ENCODE measurements at regions not wholly inside any gene's neighbourhood (a gene's known extent, or its start where the extent isn't known, plus 50 kb on each side); places are given as distances from the start of the nearest gene placed in this dataset.

DNA sequence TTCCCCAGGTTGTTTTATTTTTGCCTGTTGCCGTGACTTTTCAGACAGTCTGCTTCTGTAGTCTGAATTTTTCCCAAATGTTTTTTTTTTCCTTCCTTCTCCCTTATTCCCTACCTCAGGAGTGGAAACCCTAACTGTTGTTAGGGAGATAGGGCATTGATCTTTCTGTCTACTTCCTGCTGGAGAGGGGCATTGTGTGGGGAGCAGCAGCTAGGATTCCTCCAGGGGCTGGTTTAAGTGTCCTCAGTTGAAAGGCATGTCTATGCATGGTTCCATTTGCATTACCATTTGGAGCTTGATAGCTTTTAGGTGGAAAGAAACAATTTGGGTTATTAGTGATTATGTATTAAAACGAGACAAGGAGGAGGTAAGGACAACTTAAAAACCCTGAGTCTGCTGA is 383.9 kb downstream of the DCAF12L2 start:
- H3K27ac Mint-ChIP-seq (ENCODE audit: unreplicated experiment) = no peak overlapping the region
- intact Hi-C loops (cut with micrococcal nuclease; ENCODE audit: unreplicated experiment) = no loop called here
- H3K36me3 Mint-ChIP-seq (ENCODE audit: insufficient read depth, unreplicated experiment) = no peaks in the 10 kb centered on the region
- CTCF ChIA-PET = no interaction called here
- H3K4me3 Mint-ChIP-seq (ENCODE audit: low read depth, unreplicated experiment) = no peak overlapping the region
- H3K4me1 Mint-ChIP-seq (ENCODE audit: low read depth, unreplicated experiment) = no peaks in the 10 kb centered on the region
- no peak for DNase-seq
- no TSS peak for BruUV-seq (replicated peaks)
- TF ChIP-seq, protein P1, sequence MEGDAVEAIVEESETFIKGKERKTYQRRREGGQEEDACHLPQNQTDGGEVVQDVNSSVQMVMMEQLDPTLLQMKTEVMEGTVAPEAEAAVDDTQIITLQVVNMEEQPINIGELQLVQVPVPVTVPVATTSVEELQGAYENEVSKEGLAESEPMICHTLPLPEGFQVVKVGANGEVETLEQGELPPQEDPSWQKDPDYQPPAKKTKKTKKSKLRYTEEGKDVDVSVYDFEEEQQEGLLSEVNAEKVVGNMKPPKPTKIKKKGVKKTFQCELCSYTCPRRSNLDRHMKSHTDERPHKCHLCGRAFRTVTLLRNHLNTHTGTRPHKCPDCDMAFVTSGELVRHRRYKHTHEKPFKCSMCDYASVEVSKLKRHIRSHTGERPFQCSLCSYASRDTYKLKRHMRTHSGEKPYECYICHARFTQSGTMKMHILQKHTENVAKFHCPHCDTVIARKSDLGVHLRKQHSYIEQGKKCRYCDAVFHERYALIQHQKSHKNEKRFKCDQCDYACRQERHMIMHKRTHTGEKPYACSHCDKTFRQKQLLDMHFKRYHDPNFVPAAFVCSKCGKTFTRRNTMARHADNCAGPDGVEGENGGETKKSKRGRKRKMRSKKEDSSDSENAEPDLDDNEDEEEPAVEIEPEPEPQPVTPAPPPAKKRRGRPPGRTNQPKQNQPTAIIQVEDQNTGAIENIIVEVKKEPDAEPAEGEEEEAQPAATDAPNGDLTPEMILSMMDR (IDR thresholded peaks at IDR 0.05; ENCODE audit: unreplicated experiment) = no peak
- H3K9me3 Mint-ChIP-seq (ENCODE audit: low read depth, unreplicated experiment) = no peaks in the 10 kb centered on the region
- no peaks in the 10 kb centered on the region for H3K27me3 Mint-ChIP-seq (ENCODE audit: unreplicated experiment)

- Mint-ChIP-seq H3K27me3 (ENCODE audit: unreplicated experiment) (no peaks in the 10 kb centered on the region), H3K27ac (ENCODE audit: unreplicated experiment) (no peak overlapping the region), H3K9me3 (ENCODE audit: low read depth, unreplicated experiment) (no peaks in the 10 kb centered on the region), H3K4me1 (ENCODE audit: low read depth, unreplicated experiment) (no peaks in the 10 kb centered on the region), H3K4me3 (ENCODE audit: low read depth, unreplicated experiment) (no peak overlapping the region), H3K36me3 (ENCODE audit: insufficient read depth, unreplicated experiment) (no peaks in the 10 kb centered on the region)
- no peak for DNase-seq
- intact Hi-C loops (cut with micrococcal nuclease; ENCODE audit: unreplicated experiment) = no loop called here
- no TSS peak for BruUV-seq (replicated peaks)
- CTCF ChIA-PET = no interaction called here
- TF ChIP-seq, protein P1 (IDR thresholded peaks at IDR 0.05; ENCODE audit: unreplicated experiment) = no peak
Measured at GRCh38 chrX:125786316-125786715, 379.8 kb downstream of the DCAF12L2 start.

DNA sequence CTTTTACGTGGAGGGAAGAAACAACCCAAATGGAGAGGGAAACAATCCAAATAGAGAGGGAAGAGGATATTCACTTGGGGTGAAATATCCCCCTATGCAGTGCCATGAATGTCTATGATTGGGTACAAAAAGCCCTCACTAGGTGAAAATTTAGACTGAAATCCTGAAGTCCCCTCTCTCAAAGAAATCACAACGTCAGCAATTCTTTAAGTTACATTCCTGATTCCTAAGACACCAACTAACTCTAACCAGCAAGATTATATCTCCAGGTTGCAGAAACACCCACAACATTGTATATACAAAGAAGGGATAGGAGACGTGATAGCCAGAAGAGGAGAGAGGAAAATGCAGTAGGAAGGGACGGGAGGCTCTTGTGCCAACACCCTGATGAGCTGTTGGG is 374.3 kb downstream of the DCAF12L2 start:
- no TSS peak for BruUV-seq (replicated peaks)
- Mint-ChIP-seq H3K27me3 (ENCODE audit: unreplicated experiment) (no peaks in the 10 kb centered on the region), H3K4me1 (ENCODE audit: low read depth, unreplicated experiment) (no peaks in the 10 kb centered on the region), H3K36me3 (ENCODE audit: insufficient read depth, unreplicated experiment) (no peaks in the 10 kb centered on the region), H3K4me3 (ENCODE audit: low read depth, unreplicated experiment) (no peak overlapping the region), H3K9me3 (ENCODE audit: low read depth, unreplicated experiment) (peaks cover 9% of the 10 kb centered on the region), H3K27ac (ENCODE audit: unreplicated experiment) (no peak overlapping the region)
- intact Hi-C loops (cut with micrococcal nuclease; ENCODE audit: unreplicated experiment) = no loop called here
- TF ChIP-seq, protein P1 (IDR thresholded peaks at IDR 0.05; ENCODE audit: unreplicated experiment) = no peak
- CTCF ChIA-PET = no interaction called here
- DNase-seq = no peak

- BruUV-seq (replicated peaks) = no TSS peak
- intact Hi-C loops (cut with micrococcal nuclease; ENCODE audit: unreplicated experiment) = no loop called here
- DNase-seq = no peak
Measured at GRCh38 chrX:125810856-125811255, 355.2 kb downstream of the DCAF12L2 start.

More at GRCh38 chrX:125810856-125811255, 355.2 kb downstream of the DCAF12L2 start:
- no peaks in the 10 kb centered on the region for H3K36me3 Mint-ChIP-seq (ENCODE audit: insufficient read depth, unreplicated experiment)
- H3K27me3 Mint-ChIP-seq (ENCODE audit: unreplicated experiment) = no peaks in the 10 kb centered on the region
- TF ChIP-seq, protein P1 (IDR thresholded peaks at IDR 0.05; ENCODE audit: unreplicated experiment) = no peak
- H3K27ac Mint-ChIP-seq (ENCODE audit: unreplicated experiment) = no peak overlapping the region
- H3K9me3 Mint-ChIP-seq (ENCODE audit: low read depth, unreplicated experiment) = peaks cover 9% of the 10 kb centered on the region
- no peaks in the 10 kb centered on the region for H3K4me1 Mint-ChIP-seq (ENCODE audit: low read depth, unreplicated experiment)
- H3K4me3 Mint-ChIP-seq (ENCODE audit: low read depth, unreplicated experiment) = no peak overlapping the region
- CTCF ChIA-PET = no interaction called here
